MM.1S (cell line): ENCODE measurements at regions not wholly inside any gene's neighbourhood (a gene's known extent, or its start where the extent isn't known, plus 50 kb on each side); places are given as distances from the start of the nearest gene placed in this dataset.

ENCODE experiments used
- CTCF ChIP-seq: fragments of 300-600 bp; sonication (generic); IDR thresholded peaks from 2 replicates; pipeline ENCODE4 v1.5.1; 2016; ENCODE audit warnings: antibody characterized with exemption, low read length, mixed read lengths
- EZH2 ChIP-seq: fragments of 300-600 bp; sonication (generic); optimal IDR thresholded peaks from 2 replicates; pipeline ENCODE3; 2017; ENCODE audit warnings: low read depth, mild to moderate bottlenecking, antibody characterized with exemption, low read length, mixed read lengths
- EZH2phosphoT487 ChIP-seq: fragments of 300-600 bp; sonication (generic); IDR thresholded peaks from 2 replicates; pipeline ENCODE4 v1.6.1; 2018; ENCODE audit warnings: antibody characterized with exemption, low read length

GRCh38 chr2:220932041-220932440 lies 640.1 kb downstream of the EPHA4 start:
- TF ChIP-seq EZH2 = no peak
- TF ChIP-seq CTCF = no peak
- no peak for TF ChIP-seq EZH2phosphoT487
